ENCODE measurements at regions not wholly inside any gene's neighbourhood (a gene's known extent, or its start where the extent isn't known, plus 50 kb on each side); places are given as distances from the start of the nearest gene placed in this dataset.
"Not testable (repeated sequence)": the region's sequence is repeated elsewhere in the genome, so short reads cannot be mapped to it uniquely, and the experiment has no call there.

DNA sequence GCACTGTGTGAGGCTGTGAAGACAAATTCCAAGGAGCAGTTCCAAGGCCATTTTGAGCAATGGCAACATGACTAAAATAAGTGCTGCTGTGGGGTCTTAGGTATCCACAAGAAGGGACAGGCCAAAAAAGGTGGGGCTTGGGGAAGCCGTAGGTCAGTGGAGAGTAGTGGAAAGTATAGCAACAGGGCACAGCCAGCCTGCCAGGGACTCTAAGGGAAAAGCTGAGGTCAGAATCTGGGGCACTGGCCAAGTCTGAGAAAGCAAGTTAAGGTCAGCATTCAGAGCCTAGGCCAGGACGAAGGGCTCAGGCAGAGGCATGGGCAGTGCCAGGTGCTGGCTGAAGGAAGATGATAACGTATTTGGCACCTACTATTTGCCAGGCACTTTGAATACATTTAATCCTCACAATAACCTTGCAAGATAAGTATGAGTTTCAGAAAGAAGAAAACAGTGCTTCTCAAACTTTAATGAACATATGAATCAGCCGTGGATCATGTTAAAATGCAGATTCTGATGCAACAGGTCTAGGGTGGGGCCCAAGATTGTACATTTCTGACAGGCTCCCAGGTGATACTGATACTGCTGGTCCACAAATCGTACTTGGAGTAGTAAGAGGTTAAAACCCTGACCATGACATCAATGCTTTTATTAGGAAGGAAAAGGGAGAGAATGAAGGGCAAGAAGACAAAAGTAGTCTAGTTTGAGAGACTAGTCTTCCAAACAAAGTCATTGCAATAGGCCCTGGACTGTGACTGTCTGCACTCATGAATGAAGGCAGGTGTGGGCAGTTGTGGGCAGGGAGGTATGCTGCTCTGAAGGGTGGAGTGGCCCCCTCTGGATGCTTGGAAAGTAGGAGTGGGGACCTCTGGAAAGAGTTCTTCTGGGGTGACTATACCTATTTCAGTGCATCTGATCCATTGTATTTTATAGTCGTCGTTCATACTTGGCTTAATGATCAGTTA is 106.3 kb upstream of the ANKRD28 start:
- no peak for DNase-seq (ENCODE audit: low read depth)

DNA sequence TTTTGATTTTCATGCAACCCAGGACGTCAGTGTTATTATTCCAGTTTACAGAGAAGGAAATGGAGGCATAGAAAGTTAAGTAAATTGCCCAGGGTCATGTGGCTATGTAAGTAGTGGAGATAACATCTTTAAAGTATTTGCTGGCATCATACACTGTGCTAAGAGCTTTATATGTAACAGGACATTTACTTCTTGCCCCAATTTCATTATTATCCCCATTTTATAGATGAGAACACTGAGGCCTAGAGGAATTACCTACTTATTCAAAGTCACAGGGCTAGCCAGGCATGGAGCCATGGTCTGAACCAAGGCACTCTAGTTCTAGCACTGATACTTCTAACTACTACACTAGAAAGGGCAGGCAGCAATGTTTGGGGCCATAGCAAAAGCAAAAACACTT is 107.3 kb upstream of the ANKRD28 start:
- no peak for DNase-seq (ENCODE audit: low read depth)

- DNase-seq (ENCODE audit: low read depth), result not testable (repeated sequence)
Observed at GRCh38 chr3:15907403-15907802, 109.6 kb upstream of the ANKRD28 start.

DNA sequence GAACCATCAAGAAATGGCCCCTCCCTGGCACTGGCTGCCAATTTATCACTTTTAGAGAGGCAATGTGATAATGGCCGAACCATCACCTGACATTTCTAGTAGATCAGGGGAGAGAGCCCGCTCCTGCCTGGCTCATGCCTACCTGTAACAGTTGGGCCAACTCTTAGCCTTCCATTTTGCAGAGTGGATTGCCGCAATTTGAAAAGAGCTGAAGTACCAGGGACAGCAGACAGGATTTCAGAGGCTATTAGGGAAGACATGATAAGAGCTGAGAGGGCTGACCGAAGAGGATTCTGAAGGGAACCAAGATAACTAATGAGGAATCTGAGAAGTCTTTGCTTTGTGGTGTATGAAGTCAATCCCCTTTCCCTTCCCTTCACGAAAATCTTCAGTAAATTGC is 121.2 kb upstream of the ANKRD28 start:
- DNase-seq (ENCODE audit: low read depth), result no peak

DNA sequence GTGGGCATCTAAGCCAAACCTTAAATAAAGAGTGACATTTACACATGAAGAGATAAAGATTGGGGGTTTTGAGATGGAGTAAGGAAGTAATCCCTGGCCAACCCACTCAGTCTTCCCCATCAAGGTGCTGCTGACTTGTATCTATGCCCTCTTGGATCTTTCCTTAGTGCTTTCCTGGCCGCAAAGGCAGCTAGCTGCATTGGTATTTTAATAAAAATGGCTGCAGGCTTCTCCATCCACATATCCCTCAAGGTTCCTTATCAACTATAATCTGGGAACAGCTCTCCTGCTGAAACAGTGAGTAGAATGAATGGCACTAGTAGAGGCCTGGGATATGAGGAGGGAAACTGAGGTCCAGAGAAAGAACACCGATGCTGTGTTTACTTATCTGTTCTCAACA is 122.2 kb upstream of the ANKRD28 start:
- DNase-seq (ENCODE audit: low read depth), result no peak

GRCh38 chr3:15923640-15924405 is 126.0 kb upstream of the ANKRD28 start:
- DNase-seq (ENCODE audit: low read depth), result no peak

- DNase-seq (ENCODE audit: low read depth), result no peak
Observed at GRCh38 chr3:15924914-15925313, 127.1 kb upstream of the ANKRD28 start.

- DNase-seq (ENCODE audit: low read depth), result no peak
Observed at GRCh38 chr3:15926871-15927270, 129.1 kb upstream of the ANKRD28 start.

- no peak for DNase-seq (ENCODE audit: low read depth)
Observed at GRCh38 chr3:15927969-15928368, 130.2 kb upstream of the ANKRD28 start.

DNA sequence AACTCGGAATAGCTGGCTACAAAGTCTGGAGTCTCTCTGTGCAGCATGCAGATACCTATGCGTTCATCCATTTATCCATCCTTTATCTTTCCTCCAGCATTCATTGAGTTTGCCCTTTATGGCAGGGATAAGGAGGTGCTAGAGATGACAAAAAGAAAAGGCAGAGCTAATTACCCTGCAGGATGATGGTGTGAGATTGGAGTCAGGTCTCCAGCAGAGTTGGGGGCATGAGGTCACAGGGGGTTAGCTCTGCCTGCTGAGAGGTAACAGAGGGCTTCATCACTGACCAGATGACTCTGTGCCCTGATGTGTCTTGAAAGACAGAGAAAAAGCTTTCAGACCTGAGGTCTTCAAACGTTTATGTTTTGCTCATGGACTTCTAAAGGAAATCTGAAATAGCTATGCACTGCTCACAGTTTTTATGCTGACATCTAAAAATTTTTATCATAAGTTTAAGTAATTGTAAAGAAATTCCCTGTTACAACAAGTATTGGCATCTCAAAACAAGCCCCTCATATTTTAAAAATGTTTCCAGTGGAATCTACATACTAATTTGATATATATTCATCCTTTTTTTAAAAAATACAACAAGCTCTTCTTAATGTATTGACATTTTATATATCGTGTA is 132.3 kb upstream of the ANKRD28 start:
- DNase-seq (ENCODE audit: low read depth), result no peak

DNA sequence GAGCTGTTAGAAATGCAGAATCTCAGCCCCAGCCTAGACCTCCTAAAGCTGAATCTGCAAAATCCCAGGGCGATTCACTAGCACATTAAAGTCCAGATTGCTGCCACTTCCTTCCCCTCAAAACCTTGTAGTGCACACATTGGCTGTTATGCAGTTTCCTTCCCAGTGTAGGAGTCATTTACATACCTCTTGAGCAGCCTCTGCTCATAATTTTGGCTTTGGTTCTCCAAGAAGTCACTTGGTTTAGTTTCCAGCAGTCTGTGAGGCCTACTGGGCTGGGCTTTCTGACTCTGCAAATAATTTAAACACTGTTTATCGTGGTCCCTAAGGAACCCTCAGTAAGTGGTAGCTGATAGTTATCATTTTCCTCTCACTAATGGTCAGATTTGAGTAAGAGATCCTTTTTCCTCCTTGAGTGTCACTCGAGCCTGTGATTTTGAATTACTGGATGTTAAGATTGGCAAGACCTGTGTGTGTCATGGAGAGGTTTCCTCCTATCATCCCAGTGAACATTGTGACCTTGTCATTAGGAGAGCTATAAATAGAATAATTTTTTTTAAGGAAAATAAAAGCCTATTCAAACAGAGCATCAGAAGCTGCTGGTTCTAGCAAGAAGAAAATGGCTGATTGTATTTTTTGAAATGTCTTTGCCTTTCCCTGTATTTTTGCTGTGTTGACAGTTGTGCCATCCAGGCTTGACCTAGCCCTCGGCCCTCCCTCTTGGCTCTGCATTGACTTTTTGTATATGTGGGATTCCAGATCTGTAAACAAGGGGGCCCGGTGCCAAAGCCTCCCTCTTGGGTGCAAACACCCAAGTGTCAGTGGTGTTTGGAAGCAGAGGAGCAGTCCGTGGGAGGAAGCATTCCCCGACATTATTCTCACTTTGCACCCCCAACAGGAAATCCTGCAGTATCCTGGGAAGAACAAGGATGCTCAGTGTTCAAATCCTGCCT is 134.8 kb upstream of the ANKRD28 start:
- DNase-seq (ENCODE audit: low read depth), result no peak

GRCh38 chr3:15933439-15934139 is 135.8 kb upstream of the ANKRD28 start:
- DNase-seq (ENCODE audit: low read depth), result no peak

DNA sequence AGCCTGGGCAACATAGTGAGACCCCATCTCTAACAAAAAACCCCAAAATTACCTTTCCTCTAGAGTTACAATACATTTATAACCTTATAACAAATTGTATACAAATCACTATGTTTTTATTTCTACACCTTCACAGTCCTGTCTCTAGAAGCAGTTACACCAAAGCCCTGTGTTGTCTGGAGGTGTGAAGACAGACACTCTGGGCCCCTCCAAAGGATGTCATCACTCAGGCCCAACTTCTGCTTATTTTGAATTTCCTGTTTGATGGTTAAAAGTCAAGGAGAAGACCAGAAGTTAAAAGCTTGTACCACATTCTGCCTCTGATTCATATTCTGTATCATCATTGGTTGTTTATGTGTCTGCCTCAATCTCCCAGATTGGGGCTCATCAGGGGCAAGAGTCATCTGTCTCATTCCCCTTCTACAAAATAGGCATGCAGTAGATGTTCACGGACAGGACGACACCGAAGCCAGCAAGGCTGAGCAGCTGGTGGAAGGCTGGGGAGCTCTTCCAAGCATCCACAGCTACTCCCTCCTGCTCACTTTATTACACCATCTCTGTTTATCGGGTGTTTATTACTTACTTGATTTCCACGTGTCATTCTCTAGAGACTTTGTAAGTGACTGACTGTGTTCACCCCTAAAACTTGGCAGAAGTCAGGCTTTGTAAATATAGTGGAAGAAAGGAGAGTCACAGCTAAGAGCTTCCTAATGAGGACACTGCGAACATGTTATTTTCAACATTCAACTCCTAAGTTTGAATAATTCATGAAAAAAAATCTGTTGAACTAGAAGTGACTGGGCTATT is 136.8 kb upstream of the ANKRD28 start:
- no peak for DNase-seq (ENCODE audit: low read depth)

- no peak for DNase-seq (ENCODE audit: low read depth)
Observed at GRCh38 chr3:15936312-15936711, 138.5 kb upstream of the ANKRD28 start.

- DNase-seq (ENCODE audit: low read depth), result no peak
Observed at GRCh38 chr3:15940641-15941040, 142.9 kb upstream of the ANKRD28 start.

GRCh38 chr3:15941457-15941856 is 143.7 kb upstream of the ANKRD28 start:
- not testable (repeated sequence) for DNase-seq (ENCODE audit: low read depth)

- DNase-seq (ENCODE audit: low read depth), result no peak
Observed at GRCh38 chr3:15941958-15942357, 144.2 kb upstream of the ANKRD28 start.

- no peak for DNase-seq (ENCODE audit: low read depth)
Observed at GRCh38 chr3:15942462-15942861, 144.7 kb upstream of the ANKRD28 start.

DNA sequence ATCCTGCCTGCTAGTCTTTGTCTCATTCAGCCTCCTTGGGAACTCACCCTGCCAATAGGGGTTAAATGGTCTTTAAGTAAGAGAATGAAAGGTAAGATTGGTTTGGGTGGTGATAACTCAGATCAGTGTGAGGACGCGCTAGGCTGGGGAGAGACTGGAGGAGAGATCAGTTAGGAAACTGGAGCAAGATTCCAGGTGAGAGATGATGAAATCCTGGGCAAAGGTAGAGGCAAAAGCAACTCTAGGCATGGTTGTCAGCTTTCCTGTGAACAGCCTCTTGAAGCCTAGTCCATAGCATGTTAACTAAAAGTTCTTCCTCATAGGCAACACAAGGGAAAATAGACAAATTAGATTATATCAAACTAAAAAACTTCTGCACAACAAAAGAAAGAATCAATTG is 145.2 kb upstream of the ANKRD28 start:
- DNase-seq (ENCODE audit: low read depth), result no peak

- DNase-seq (ENCODE audit: low read depth), result no peak
Observed at GRCh38 chr3:15948388-15948787, 150.6 kb upstream of the ANKRD28 start.

All from HS-5 (cell line).